Lower leg skin (tissue), 3 donors: ENCODE measurements at regions not wholly inside any gene's neighbourhood (a gene's known extent, or its start where the extent isn't known, plus 50 kb on each side); places are given as distances from the start of the nearest gene placed in this dataset.

ENCODE experiments used
- CTCF ChIP-seq, 3 donors: fragments of 450-650 bp; IDR thresholded peaks; one replicate each; pipeline ENCODE4 v1.5.1; 2016; ENCODE audit warnings: antibody characterized with exemption in 3 of 3, mild to moderate bottlenecking in 3 of 3, moderate library complexity in 2 of 3
- POLR2A ChIP-seq, 2 donors: fragments of 450-650 bp; IDR thresholded peaks; one replicate each; pipeline ENCODE4 v1.6.1; 2016 to 2017; ENCODE audit warnings: antibody characterized with exemption in 2 of 2, mild to moderate bottlenecking in 1 of 2, moderate library complexity in 1 of 2

GRCh38 chr5:82991678-82992323, 85.4 kb downstream of the TMEM167A start:
- TF ChIP-seq CTCF (IDR thresholded peaks at IDR 0.05) (no peak), POLR2A (IDR thresholded peaks at IDR 0.05) (no peak)
